ENCODE measurements at regions not wholly inside any gene's neighbourhood (a gene's known extent, or its start where the extent isn't known, plus 50 kb on each side); places are given as distances from the start of the nearest gene placed in this dataset.
"Not testable (repeated sequence)": the region's sequence is repeated elsewhere in the genome, so short reads cannot be mapped to it uniquely, and the experiment has no call there.

DNA sequence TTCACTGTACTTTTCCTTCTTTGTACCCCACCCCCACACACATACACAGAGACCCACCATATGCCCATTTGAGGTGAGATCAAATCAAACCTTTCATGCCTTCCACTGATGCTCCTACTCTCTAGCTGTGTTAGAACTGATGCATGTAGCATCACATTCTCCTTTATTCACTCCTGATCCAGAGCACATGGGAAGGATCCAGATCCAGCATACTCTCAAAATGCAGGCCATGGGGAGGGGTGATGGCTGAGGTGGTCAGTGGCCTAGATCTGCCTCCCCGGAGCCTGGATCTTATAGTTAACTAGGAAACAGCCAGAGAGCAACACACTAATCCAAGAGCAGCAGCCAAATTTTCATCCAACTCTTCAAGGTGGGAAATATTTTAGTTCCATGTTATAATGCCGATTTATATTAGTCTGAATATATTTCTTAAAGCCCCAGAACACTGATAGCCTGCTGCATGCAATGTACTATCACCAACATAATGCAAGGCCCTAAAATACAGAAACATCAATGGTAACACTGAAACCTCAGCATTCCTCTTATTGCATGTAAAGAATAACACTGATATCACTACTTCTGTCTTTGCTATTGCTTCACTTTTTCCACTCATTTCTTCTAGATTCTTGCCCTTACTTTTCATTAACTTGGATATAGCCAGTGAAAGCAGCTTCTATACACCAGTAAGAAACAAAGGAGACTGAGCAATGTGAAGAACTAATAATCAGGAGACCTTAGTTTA lies 126.8 kb upstream of the BEND6 start:
- no peak for DNase-seq
- Histone ChIP-seq H3K4me1 (ENCODE audit: control insufficient read depth, insufficient read depth, low read length) (no peaks in the 10 kb centered on the region), H3K9me3 (ENCODE audit: control insufficient read depth, low read depth, low read length) (no peaks in the 10 kb centered on the region), H3K27me3 (ENCODE audit: control insufficient read depth, insufficient read depth, low read length) (no peaks in the 10 kb centered on the region), H3K27ac (ENCODE audit: low read length) (no peak overlapping the region), H3K4me3 (ENCODE audit: low read length) (no peak overlapping the region), H3K36me3 (ENCODE audit: control insufficient read depth, insufficient read depth, low read length) (no peaks in the 10 kb centered on the region)
- WGBS (ENCODE audit: insufficient coverage, low lambda C conversion rate): no CpG with 5 or more reads among the region's 2 CpGs

DNA sequence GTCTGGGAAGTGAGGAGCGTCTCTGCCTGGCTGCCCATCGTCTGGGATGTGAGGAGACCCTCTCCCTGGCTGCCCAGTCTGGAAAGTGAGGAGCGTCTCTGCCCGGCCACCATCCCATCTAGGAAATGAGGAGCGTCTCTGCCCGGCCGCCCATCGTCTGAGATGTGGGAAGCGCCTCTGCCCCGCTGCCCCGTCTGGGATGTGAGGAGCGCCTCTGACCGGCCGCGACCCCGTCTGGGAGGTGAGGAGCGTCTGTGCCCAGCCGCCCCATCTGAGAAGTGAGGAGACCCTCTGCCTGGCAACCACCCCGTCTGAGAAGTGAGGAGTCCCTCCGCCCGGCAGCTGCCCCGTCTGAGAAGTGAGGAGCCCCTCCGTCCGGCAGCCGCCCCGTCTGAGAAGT lies 130.5 kb upstream of the BEND6 start:
- H3K9me3 ChIP-seq (ENCODE audit: control insufficient read depth, low read depth, low read length); H3K4me3 ChIP-seq (ENCODE audit: low read length); H3K27me3 ChIP-seq (ENCODE audit: control insufficient read depth, insufficient read depth, low read length); DNase-seq; H3K4me1 ChIP-seq (ENCODE audit: control insufficient read depth, insufficient read depth, low read length); H3K36me3 ChIP-seq (ENCODE audit: control insufficient read depth, insufficient read depth, low read length); H3K27ac ChIP-seq (ENCODE audit: low read length): not testable (repeated sequence)
- no CpG with 5 or more reads among the region's 26 CpGs for WGBS (ENCODE audit: insufficient coverage, low lambda C conversion rate)

DNA sequence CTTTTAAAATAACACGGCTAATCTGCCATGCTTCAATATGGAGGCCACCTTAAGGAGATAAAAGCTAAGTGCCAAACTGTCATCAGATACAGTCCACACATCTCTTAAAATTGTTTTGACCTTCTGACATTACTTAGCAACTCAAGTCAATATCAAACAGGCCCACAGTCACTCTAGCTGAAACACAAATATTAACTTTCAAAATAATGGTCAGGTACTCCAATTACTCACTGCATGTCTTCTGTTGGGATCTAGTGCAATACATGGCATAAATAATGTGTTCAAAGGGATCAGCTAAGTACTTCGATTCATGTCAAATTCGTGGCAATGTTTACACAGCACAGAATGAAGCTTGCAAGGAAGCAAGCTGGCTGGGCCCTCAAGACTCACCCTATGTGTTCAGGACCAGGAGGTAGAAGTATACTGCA lies 133.9 kb upstream of the BEND6 start:
- Histone ChIP-seq H3K4me3 (ENCODE audit: low read length) (no peak overlapping the region), H3K9me3 (ENCODE audit: control insufficient read depth, low read depth, low read length) (no peaks in the 10 kb centered on the region), H3K27ac (ENCODE audit: low read length) (no peak overlapping the region), H3K4me1 (ENCODE audit: control insufficient read depth, insufficient read depth, low read length) (no peaks in the 10 kb centered on the region), H3K36me3 (ENCODE audit: control insufficient read depth, insufficient read depth, low read length) (no peaks in the 10 kb centered on the region), H3K27me3 (ENCODE audit: control insufficient read depth, insufficient read depth, low read length) (no peaks in the 10 kb centered on the region)
- WGBS (ENCODE audit: insufficient coverage, low lambda C conversion rate): no CpG with 5 or more reads among the region's 3 CpGs
- no peak for DNase-seq

DNA sequence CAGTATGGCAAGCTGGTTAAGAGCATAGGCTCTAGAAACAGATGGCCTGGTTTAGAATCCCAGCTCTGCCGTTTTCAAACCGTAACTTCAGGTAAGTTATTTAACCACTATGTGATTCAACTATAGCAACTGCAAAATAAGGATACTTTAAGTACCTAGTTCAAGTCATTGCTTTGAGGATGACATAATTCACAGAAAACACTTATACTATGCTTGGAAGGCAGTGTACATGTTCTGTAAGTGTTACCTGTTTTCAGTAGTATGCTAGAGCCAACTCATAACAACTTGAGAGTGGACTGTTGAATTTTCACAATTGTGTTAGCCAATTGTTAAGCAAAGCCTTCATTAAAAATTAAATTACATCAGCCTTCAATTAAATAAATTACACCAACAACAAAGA lies 134.8 kb upstream of the BEND6 start:
- no peaks in the 10 kb centered on the region for H3K27me3 ChIP-seq (ENCODE audit: control insufficient read depth, insufficient read depth, low read length)
- no peak overlapping the region for H3K4me3 ChIP-seq (ENCODE audit: low read length)
- H3K27ac ChIP-seq (ENCODE audit: low read length): no peak overlapping the region
- DNase-seq: no peak
- H3K9me3 ChIP-seq (ENCODE audit: control insufficient read depth, low read depth, low read length): no peaks in the 10 kb centered on the region
- no peaks in the 10 kb centered on the region for H3K36me3 ChIP-seq (ENCODE audit: control insufficient read depth, insufficient read depth, low read length)
- no CpG with 5 or more reads among the region's 2 CpGs for WGBS (ENCODE audit: insufficient coverage, low lambda C conversion rate)
- no peaks in the 10 kb centered on the region for H3K4me1 ChIP-seq (ENCODE audit: control insufficient read depth, insufficient read depth, low read length)

DNA sequence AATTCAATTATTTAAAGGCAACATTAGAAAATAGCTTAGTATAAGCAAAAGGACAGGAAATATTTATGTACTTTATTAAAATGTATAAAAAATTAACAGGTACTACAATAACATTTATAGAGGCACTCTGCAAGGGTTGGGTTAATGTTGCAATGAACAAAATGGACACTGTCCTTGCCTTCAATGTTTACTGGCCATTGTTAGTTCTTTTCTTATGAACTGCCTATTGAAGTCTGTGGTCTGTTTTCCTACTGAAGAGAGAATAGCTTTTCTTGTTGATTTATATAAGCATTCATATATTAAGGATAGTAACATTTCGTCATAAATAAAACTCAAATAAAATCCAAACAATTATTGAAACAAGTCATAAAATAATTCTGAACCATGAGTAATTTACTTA lies 135.3 kb upstream of the BEND6 start:
- 83% methylated on average over 1 of the region's 1 CpG for WGBS (ENCODE audit: insufficient coverage, low lambda C conversion rate)
- Histone ChIP-seq H3K9me3 (ENCODE audit: control insufficient read depth, low read depth, low read length) (no peaks in the 10 kb centered on the region), H3K4me3 (ENCODE audit: low read length) (no peak overlapping the region), H3K27me3 (ENCODE audit: control insufficient read depth, insufficient read depth, low read length) (no peaks in the 10 kb centered on the region), H3K4me1 (ENCODE audit: control insufficient read depth, insufficient read depth, low read length) (no peaks in the 10 kb centered on the region), H3K27ac (ENCODE audit: low read length) (no peak overlapping the region), H3K36me3 (ENCODE audit: control insufficient read depth, insufficient read depth, low read length) (no peaks in the 10 kb centered on the region)
- no peak for DNase-seq

DNA sequence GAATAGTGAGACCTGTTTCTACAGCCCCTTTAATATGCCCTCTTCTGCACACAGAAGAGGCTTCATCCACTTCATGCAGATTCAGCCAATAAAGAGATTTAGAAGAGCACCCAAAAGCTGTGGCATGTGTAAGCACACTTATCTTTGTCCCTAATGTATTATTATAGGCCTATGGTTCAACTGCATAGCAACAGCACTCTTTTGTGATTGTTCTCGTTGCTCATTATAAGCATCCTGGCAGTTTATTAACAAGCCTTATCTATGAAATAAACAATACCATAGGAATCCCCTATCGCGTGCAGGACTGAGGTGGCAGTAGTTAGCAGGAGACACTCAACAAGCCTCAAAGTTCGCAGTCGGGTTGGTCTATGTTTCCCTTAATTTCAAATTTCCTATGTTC lies 138.5 kb upstream of the BEND6 start:
- H3K27me3 ChIP-seq (ENCODE audit: control insufficient read depth, insufficient read depth, low read length): no peaks in the 10 kb centered on the region
- no peaks in the 10 kb centered on the region for H3K9me3 ChIP-seq (ENCODE audit: control insufficient read depth, low read depth, low read length)
- no peak overlapping the region for H3K4me3 ChIP-seq (ENCODE audit: low read length)
- no peaks in the 10 kb centered on the region for H3K4me1 ChIP-seq (ENCODE audit: control insufficient read depth, insufficient read depth, low read length)
- no peak overlapping the region for H3K27ac ChIP-seq (ENCODE audit: low read length)
- no peaks in the 10 kb centered on the region for H3K36me3 ChIP-seq (ENCODE audit: control insufficient read depth, insufficient read depth, low read length)
- DNase-seq: peak in 1 of 2 donors; percentile 14
- 40% methylated on average over 3 of the region's 5 CpGs for WGBS (ENCODE audit: insufficient coverage, low lambda C conversion rate)

DNA sequence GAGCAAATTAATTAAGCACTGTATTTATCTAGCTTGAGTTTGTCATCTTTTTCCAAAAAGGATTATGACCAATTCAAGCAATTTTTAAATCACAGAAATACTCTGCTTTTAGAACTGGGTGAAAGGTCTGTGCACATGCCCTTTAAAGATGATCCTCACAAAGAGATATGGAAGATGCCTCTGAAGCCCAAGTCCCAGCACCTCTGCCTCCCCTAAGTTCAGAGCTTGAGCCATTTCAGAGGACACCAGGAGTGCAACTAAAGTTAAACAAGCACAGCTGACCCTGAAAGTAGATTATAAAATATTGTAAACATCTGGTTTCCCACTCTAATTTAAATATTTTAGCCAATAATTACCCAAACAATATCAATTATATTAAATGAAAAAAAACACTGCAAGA lies 139.5 kb upstream of the BEND6 start:
- H3K27ac ChIP-seq (ENCODE audit: low read length): no peak overlapping the region

DNA sequence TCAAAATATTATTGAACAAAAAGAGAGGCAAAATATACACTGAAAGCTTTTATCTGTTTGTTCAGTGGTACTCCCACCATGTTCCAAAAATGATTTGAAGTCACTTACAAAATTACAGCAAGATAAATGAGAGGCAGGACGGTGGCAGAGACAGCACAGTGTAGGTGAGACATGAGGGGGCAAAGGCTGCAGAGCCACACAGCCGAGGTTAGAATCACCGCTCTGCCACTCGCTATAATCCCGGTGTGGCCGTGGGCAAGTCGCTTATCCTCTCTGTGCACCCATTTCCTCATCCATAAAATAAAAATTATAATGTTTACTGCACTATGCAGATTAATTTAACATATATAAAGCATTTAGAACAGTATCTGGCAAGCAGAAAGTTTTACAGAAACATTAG lies 140.1 kb upstream of the BEND6 start:
- H3K4me1 ChIP-seq (ENCODE audit: control insufficient read depth, insufficient read depth, low read length): no peaks in the 10 kb centered on the region
- WGBS (ENCODE audit: insufficient coverage, low lambda C conversion rate): no CpG with 5 or more reads among the region's 7 CpGs
- no peak overlapping the region for H3K27ac ChIP-seq (ENCODE audit: low read length)
- no peaks in the 10 kb centered on the region for H3K9me3 ChIP-seq (ENCODE audit: control insufficient read depth, low read depth, low read length)
- no peaks in the 10 kb centered on the region for H3K36me3 ChIP-seq (ENCODE audit: control insufficient read depth, insufficient read depth, low read length)
- H3K27me3 ChIP-seq (ENCODE audit: control insufficient read depth, insufficient read depth, low read length): no peaks in the 10 kb centered on the region
- no peak overlapping the region for H3K4me3 ChIP-seq (ENCODE audit: low read length)
- no peak for DNase-seq

More for the DNA sequence above, 139.5 kb upstream of the BEND6 start:
- Histone ChIP-seq H3K27me3 (ENCODE audit: control insufficient read depth, insufficient read depth, low read length) (no peaks in the 10 kb centered on the region), H3K4me3 (ENCODE audit: low read length) (no peak overlapping the region), H3K4me1 (ENCODE audit: control insufficient read depth, insufficient read depth, low read length) (no peaks in the 10 kb centered on the region), H3K36me3 (ENCODE audit: control insufficient read depth, insufficient read depth, low read length) (no peaks in the 10 kb centered on the region), H3K9me3 (ENCODE audit: control insufficient read depth, low read depth, low read length) (no peaks in the 10 kb centered on the region)
- no peak for DNase-seq

DNA sequence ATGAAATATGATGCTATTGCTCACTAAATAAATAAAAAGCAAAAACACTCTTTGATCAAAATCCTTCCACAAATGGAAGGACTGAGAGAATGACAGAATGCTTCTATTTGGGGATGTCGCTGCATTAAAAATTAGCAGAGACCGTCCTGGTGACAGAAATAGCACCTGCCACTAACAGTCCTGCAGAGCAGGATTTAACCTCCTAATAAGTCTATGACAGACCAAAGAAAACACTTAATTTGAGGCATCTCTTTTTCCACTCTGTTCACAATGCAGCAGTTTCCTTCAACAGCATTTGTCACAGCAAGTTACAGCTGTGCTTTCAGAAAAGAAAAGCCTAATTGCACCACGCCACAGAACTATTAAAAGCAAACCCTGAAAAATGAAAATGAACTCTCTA lies 140.6 kb upstream of the BEND6 start:
- Histone ChIP-seq H3K4me3 (ENCODE audit: low read length) (no peak overlapping the region), H3K9me3 (ENCODE audit: control insufficient read depth, low read depth, low read length) (no peaks in the 10 kb centered on the region), H3K27me3 (ENCODE audit: control insufficient read depth, insufficient read depth, low read length) (no peaks in the 10 kb centered on the region), H3K4me1 (ENCODE audit: control insufficient read depth, insufficient read depth, low read length) (no peaks in the 10 kb centered on the region), H3K27ac (ENCODE audit: low read length) (no peak overlapping the region), H3K36me3 (ENCODE audit: control insufficient read depth, insufficient read depth, low read length) (no peaks in the 10 kb centered on the region)
- 75% methylated on average over 1 of the region's 3 CpGs for WGBS (ENCODE audit: insufficient coverage, low lambda C conversion rate)
- no peak for DNase-seq

DNA sequence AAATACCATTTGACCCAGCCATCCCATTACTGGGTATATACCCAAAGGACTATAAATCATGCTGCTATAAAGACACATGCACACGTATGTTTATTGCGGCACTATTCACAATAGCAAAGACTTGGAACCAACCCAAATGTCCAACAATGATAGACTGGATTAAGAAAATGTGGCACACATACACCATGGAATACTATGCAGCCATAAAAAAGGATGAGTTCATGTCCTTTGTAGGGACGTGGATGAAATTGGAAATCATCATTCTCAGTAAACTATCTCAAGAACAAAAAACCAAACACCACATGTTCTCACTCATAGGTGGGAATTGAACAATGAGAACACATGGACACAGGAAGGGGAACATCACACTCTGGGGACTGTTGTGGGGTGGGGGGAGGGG lies 142.1 kb upstream of the BEND6 start:
- no CpG with 5 or more reads among the region's 3 CpGs for WGBS (ENCODE audit: insufficient coverage, low lambda C conversion rate)
- H3K27me3 ChIP-seq (ENCODE audit: control insufficient read depth, insufficient read depth, low read length); H3K4me3 ChIP-seq (ENCODE audit: low read length); DNase-seq; H3K36me3 ChIP-seq (ENCODE audit: control insufficient read depth, insufficient read depth, low read length); H3K27ac ChIP-seq (ENCODE audit: low read length); H3K4me1 ChIP-seq (ENCODE audit: control insufficient read depth, insufficient read depth, low read length); H3K9me3 ChIP-seq (ENCODE audit: control insufficient read depth, low read depth, low read length): not testable (repeated sequence)

DNA sequence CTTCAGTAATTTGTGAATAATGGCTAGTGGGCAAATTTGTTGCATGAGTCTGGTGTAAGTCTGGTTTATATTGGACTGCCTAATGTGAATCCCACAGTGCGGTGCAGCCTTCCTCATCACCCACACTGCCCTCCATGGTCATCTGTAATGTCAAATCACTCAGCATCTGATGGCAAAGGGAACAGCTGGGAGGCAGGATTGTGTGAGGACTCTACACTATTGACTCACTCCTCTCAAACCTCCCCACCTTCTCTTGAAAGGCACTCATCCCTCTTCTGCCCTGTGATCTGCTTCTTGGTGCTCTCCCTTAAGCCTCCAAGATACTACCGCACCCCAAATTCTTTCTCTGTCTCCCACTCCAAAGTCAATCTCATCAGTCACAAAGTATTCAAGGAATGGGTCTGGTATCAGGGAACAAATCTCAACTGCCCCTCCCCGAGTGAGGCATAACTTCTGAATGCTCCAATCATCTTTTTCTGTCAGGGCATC lies 146.0 kb upstream of the BEND6 start:
- no peak for DNase-seq

More for the DNA sequence above, 146.0 kb upstream of the BEND6 start:
- WGBS (ENCODE audit: insufficient coverage, low lambda C conversion rate): 50% methylated on average over 1 of the region's 3 CpGs
- H3K9me3 ChIP-seq (ENCODE audit: control insufficient read depth, low read depth, low read length): no peaks in the 10 kb centered on the region
- H3K36me3 ChIP-seq (ENCODE audit: control insufficient read depth, insufficient read depth, low read length): no peaks in the 10 kb centered on the region
- H3K27me3 ChIP-seq (ENCODE audit: control insufficient read depth, insufficient read depth, low read length): no peaks in the 10 kb centered on the region
- no peak overlapping the region for H3K27ac ChIP-seq (ENCODE audit: low read length)
- H3K4me1 ChIP-seq (ENCODE audit: control insufficient read depth, insufficient read depth, low read length): no peaks in the 10 kb centered on the region
- no peak overlapping the region for H3K4me3 ChIP-seq (ENCODE audit: low read length)
